ENCODE measurements at regions not wholly inside any gene's neighbourhood (a gene's known extent, or its start where the extent isn't known, plus 50 kb on each side); places are given as distances from the start of the nearest gene placed in this dataset.

DNA sequence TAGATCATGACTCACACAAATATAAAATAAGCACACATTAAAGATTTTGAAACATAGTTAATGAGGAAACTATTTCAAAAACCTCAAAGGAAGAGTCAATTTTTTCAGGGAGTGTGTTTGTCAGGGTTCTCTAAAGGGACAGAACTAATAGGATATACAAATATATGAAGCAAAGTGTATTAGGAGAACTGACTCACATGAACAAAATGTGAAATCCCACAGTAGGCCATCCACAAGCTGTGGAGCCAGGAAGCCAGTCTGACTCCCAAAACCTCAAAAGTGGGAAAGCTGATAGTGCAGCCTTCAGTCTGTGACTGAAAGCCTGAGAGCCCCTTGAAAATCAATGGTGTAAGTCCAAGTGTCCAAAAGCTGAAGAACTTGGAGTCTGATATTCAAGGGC is 898.0 kb upstream of the EYS start:
- Histone ChIP-seq H4K20me1 (ENCODE audit: insufficient read depth) (no peaks in the 10 kb centered on the region), H3K27ac (no peak overlapping the region), H3K4me1 (ENCODE audit: low read depth, poor library complexity, severe bottlenecking) (no peaks in the 10 kb centered on the region), H3K4me3 (IDR thresholded peaks at IDR 0.05; ENCODE audit: insufficient read depth, low read depth, low read length) (no peak overlapping the region), H3K27me3 (ENCODE audit: insufficient read depth, low read depth) (no peaks in the 10 kb centered on the region), H3K9ac (no peak overlapping the region), H3K4me2 (no peak overlapping the region), H3K36me3 (ENCODE audit: insufficient read depth) (no peaks in the 10 kb centered on the region), H2AFZ (ENCODE audit: low read depth) (no peak overlapping the region), H3K79me2 (ENCODE audit: insufficient read depth, low read depth) (no peaks in the 10 kb centered on the region)
- TF ChIP-seq, protein P1, sequence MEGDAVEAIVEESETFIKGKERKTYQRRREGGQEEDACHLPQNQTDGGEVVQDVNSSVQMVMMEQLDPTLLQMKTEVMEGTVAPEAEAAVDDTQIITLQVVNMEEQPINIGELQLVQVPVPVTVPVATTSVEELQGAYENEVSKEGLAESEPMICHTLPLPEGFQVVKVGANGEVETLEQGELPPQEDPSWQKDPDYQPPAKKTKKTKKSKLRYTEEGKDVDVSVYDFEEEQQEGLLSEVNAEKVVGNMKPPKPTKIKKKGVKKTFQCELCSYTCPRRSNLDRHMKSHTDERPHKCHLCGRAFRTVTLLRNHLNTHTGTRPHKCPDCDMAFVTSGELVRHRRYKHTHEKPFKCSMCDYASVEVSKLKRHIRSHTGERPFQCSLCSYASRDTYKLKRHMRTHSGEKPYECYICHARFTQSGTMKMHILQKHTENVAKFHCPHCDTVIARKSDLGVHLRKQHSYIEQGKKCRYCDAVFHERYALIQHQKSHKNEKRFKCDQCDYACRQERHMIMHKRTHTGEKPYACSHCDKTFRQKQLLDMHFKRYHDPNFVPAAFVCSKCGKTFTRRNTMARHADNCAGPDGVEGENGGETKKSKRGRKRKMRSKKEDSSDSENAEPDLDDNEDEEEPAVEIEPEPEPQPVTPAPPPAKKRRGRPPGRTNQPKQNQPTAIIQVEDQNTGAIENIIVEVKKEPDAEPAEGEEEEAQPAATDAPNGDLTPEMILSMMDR (conservative IDR thresholded peaks at IDR 0.05; ENCODE audit: low read depth, low read length), result no peak

GRCh38 chr6:66599541-66599940 is 892.5 kb upstream of the EYS start:
- Histone ChIP-seq H2AFZ (ENCODE audit: low read depth) (no peak overlapping the region), H3K27me3 (ENCODE audit: insufficient read depth, low read depth) (no peaks in the 10 kb centered on the region), H3K4me2 (no peak overlapping the region), H3K36me3 (ENCODE audit: insufficient read depth) (no peaks in the 10 kb centered on the region), H3K79me2 (ENCODE audit: insufficient read depth, low read depth) (no peaks in the 10 kb centered on the region), H3K4me3 (IDR thresholded peaks at IDR 0.05; ENCODE audit: insufficient read depth, low read depth, low read length) (no peak overlapping the region), H4K20me1 (ENCODE audit: insufficient read depth) (no peaks in the 10 kb centered on the region), H3K27ac (no peak overlapping the region), H3K4me1 (ENCODE audit: low read depth, poor library complexity, severe bottlenecking) (no peaks in the 10 kb centered on the region), H3K9ac (no peak overlapping the region)
- TF ChIP-seq, protein P1 (conservative IDR thresholded peaks at IDR 0.05; ENCODE audit: low read depth, low read length), result no peak

DNA sequence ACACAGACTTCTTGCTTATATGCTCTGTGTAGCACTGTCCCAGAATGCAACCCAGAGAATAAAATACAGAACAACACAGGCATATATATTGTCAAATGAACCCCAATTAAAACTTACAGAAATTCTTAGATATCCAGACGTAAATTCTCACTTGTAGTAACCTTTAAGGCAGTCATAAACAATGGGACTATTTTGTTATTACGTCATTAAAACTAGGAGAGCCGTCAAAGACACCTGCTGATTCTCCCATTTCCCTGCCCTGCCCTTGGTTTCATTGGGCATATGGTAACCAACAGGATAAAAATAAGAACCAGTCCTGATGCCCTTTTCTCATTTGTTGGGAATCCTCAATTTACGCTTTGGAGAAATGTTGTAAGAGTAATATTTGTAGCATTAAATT is 871.3 kb upstream of the EYS start:
- TF ChIP-seq, protein P1 (conservative IDR thresholded peaks at IDR 0.05; ENCODE audit: low read depth, low read length), result no peak
- H4K20me1 ChIP-seq (ENCODE audit: insufficient read depth), result no peaks in the 10 kb centered on the region

GRCh38 chr6:66568271-66568670 is 861.2 kb upstream of the EYS start:
- Histone ChIP-seq H3K4me3 (IDR thresholded peaks at IDR 0.05; ENCODE audit: insufficient read depth, low read depth, low read length) (no peak overlapping the region), H2AFZ (ENCODE audit: low read depth) (no peak overlapping the region), H3K4me1 (ENCODE audit: low read depth, poor library complexity, severe bottlenecking) (no peaks in the 10 kb centered on the region), H3K27ac (no peak overlapping the region), H3K9ac (no peak overlapping the region), H3K79me2 (ENCODE audit: insufficient read depth, low read depth) (no peaks in the 10 kb centered on the region), H3K4me2 (no peak overlapping the region), H3K27me3 (ENCODE audit: insufficient read depth, low read depth) (no peaks in the 10 kb centered on the region), H3K36me3 (ENCODE audit: insufficient read depth) (no peaks in the 10 kb centered on the region), H4K20me1 (ENCODE audit: insufficient read depth) (no peaks in the 10 kb centered on the region)
- TF ChIP-seq, protein P1 (conservative IDR thresholded peaks at IDR 0.05; ENCODE audit: low read depth, low read length), result no peak

More for the DNA sequence above, 871.3 kb upstream of the EYS start:
- Histone ChIP-seq H3K36me3 (ENCODE audit: insufficient read depth) (no peaks in the 10 kb centered on the region), H3K79me2 (ENCODE audit: insufficient read depth, low read depth) (no peaks in the 10 kb centered on the region), H3K4me3 (IDR thresholded peaks at IDR 0.05; ENCODE audit: insufficient read depth, low read depth, low read length) (no peak overlapping the region), H2AFZ (ENCODE audit: low read depth) (no peak overlapping the region), H3K27ac (no peak overlapping the region), H3K9ac (no peak overlapping the region), H3K4me2 (no peak overlapping the region), H3K4me1 (ENCODE audit: low read depth, poor library complexity, severe bottlenecking) (no peaks in the 10 kb centered on the region), H3K27me3 (ENCODE audit: insufficient read depth, low read depth) (no peaks in the 10 kb centered on the region)
